ENCODE measurements at regions not wholly inside any gene's neighbourhood (a gene's known extent, or its start where the extent isn't known, plus 50 kb on each side); places are given as distances from the start of the nearest gene placed in this dataset.

GRCh38 chr2:129636692-129637091, 342.8 kb upstream of the RAB6C start:
- Histone ChIP-seq H3K9me3 (no peaks in the 10 kb centered on the region), H3K4me3 (no peak overlapping the region), H3K27ac (no peak overlapping the region), H3K27me3 (no peaks in the 10 kb centered on the region), H3K4me1 (no peaks in the 10 kb centered on the region), H3K36me3 (no peaks in the 10 kb centered on the region)
- no peak for ATAC-seq
- no peak for TF ChIP-seq CTCF (IDR thresholded peaks at IDR 0.05)
- DNase-seq = no peak
- intact Hi-C loops (cut with DNase I) = no loop called here

- no peak for ATAC-seq
- H3K4me1 ChIP-seq = no peaks in the 10 kb centered on the region
- intact Hi-C loops (cut with DNase I) = no loop called here
- no peak for DNase-seq
- H3K9me3 ChIP-seq = no peaks in the 10 kb centered on the region
- no peaks in the 10 kb centered on the region for H3K36me3 ChIP-seq
- no peak overlapping the region for H3K27ac ChIP-seq
- TF ChIP-seq CTCF (IDR thresholded peaks at IDR 0.05) = no peak
- no peak overlapping the region for H3K4me3 ChIP-seq
- H3K27me3 ChIP-seq = no peaks in the 10 kb centered on the region
These were observed 338.1 kb upstream of the RAB6C start for GRCh38 chr2:129641371-129641770.

GRCh38 chr2:129642526-129643043, 336.9 kb upstream of the RAB6C start:
- no peak overlapping the region for H3K4me3 ChIP-seq
- no peaks in the 10 kb centered on the region for H3K36me3 ChIP-seq
- H3K27ac ChIP-seq = no peak overlapping the region
- DNase-seq = no peak
- no peak for TF ChIP-seq CTCF (IDR thresholded peaks at IDR 0.05)
- no peaks in the 10 kb centered on the region for H3K27me3 ChIP-seq
- no peaks in the 10 kb centered on the region for H3K4me1 ChIP-seq
- intact Hi-C loops (cut with DNase I) = no loop called here
- H3K9me3 ChIP-seq = no peaks in the 10 kb centered on the region
- ATAC-seq = no peak

- intact Hi-C loops (cut with DNase I) = no loop called here
- TF ChIP-seq CTCF (IDR thresholded peaks at IDR 0.05) = no peak
These were observed 334.1 kb upstream of the RAB6C start for GRCh38 chr2:129645335-129645734.

DNA sequence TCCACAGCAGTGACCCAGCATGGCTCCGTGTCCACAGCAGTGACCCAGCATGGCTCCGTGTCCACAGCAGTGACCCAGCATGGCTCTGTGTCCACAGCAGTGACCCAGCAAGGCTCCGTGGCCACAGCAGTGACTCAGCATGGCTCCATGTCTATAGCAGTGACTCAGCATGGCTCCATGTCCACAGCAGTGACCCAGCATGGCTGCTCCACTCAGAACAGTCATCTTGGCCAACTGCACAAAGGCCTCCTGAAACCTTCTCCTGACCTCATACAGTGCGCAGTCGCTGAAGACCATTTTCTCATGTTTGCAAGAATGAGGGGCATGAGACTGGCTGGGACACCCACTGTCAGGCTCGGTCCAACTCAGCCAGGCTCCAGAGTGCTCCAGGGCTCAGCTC, 333.4 kb upstream of the RAB6C start:
- intact Hi-C loops (cut with DNase I) = no loop called here
- TF ChIP-seq CTCF (IDR thresholded peaks at IDR 0.05) = no peak
- H3K27me3 ChIP-seq = no peaks in the 10 kb centered on the region
- H3K36me3 ChIP-seq = no peaks in the 10 kb centered on the region
- H3K4me1 ChIP-seq = no peaks in the 10 kb centered on the region
- DNase-seq = no peak
- H3K27ac ChIP-seq = no peak overlapping the region
- no peak for ATAC-seq
- no peaks in the 10 kb centered on the region for H3K9me3 ChIP-seq
- H3K4me3 ChIP-seq = no peak overlapping the region

More at GRCh38 chr2:129645335-129645734, 334.1 kb upstream of the RAB6C start:
- Histone ChIP-seq H3K27me3 (no peaks in the 10 kb centered on the region), H3K4me1 (no peaks in the 10 kb centered on the region), H3K9me3 (no peaks in the 10 kb centered on the region), H3K27ac (no peak overlapping the region), H3K36me3 (no peaks in the 10 kb centered on the region), H3K4me3 (no peak overlapping the region)
- no peak for DNase-seq
- no peak for ATAC-seq

DNA sequence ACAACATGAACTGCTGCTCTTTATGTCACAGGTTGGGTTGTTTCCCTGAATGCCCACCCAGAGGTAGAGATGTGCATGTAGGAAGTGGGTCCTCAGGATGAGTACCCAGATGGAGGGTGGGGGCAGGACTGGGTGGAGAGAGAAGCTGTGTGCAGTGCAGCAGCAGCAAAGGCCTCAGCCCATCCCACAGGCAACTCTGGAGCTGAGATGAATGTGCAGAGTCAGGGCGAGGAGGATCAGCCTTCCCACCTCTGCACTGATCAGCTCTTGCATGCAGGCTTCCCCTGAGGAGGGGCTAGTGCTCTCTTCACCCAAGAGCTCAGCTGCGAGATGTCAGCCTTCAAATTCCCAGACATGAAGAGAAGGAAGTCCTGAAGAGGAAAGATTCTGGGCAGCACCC, 326.2 kb upstream of the RAB6C start:
- Histone ChIP-seq H3K4me3 (no peak overlapping the region), H3K36me3 (no peaks in the 10 kb centered on the region), H3K4me1 (no peaks in the 10 kb centered on the region), H3K27me3 (no peaks in the 10 kb centered on the region), H3K9me3 (no peaks in the 10 kb centered on the region), H3K27ac (no peak overlapping the region)
- intact Hi-C loops (cut with DNase I) = no loop called here
- TF ChIP-seq CTCF (IDR thresholded peaks at IDR 0.05) = no peak
- ATAC-seq (no peak), DNase-seq (no peak)
